Left kidney (tissue), 1 donor: ENCODE measurements at regions not wholly inside any gene's neighbourhood (a gene's known extent, or its start where the extent isn't known, plus 50 kb on each side); places are given as distances from the start of the nearest gene placed in this dataset.

Source experiments
- DNase-seq: peaks from one replicate; pipeline ENCODE4 v3.0.0-alpha.2; 2013

GRCh38 chr18:10057894-10058791 is 144.3 kb downstream of the VAPA start:
- no peak for DNase-seq

- no peak for DNase-seq
Observed at GRCh38 chr18:10059610-10060468, 146.0 kb downstream of the VAPA start.

- DNase-seq = no peak
Observed at GRCh38 chr18:10060469-10060782, 146.6 kb downstream of the VAPA start.

GRCh38 chr18:10060841-10061240 is 147.0 kb downstream of the VAPA start:
- DNase-seq = no peak

GRCh38 chr18:10061566-10062140 is 147.8 kb downstream of the VAPA start:
- DNase-seq = no peak

- DNase-seq = no peak
Observed at GRCh38 chr18:10062302-10063300, 148.8 kb downstream of the VAPA start.

- DNase-seq = no peak
Observed at GRCh38 chr18:10063489-10063888, 149.7 kb downstream of the VAPA start.

GRCh38 chr18:10064267-10064666 is 150.5 kb downstream of the VAPA start:
- no peak for DNase-seq

- DNase-seq = no peak
Observed at GRCh38 chr18:10065296-10065695, 151.5 kb downstream of the VAPA start.

- DNase-seq = no peak
Observed at GRCh38 chr18:10067670-10068659, 154.1 kb downstream of the VAPA start.

- no peak for DNase-seq
Observed at GRCh38 chr18:10068766-10069567, 155.2 kb downstream of the VAPA start.

GRCh38 chr18:10070561-10071000 is 156.8 kb downstream of the VAPA start:
- no peak for DNase-seq

- DNase-seq = no peak
Observed at GRCh38 chr18:10072671-10073175, 158.9 kb downstream of the VAPA start.

- no peak for DNase-seq
Observed at GRCh38 chr18:10074110-10074509, 160.3 kb downstream of the VAPA start.

- no peak for DNase-seq
Observed at GRCh38 chr18:10074728-10075127, 160.9 kb downstream of the VAPA start.

- DNase-seq = no peak
Observed at GRCh38 chr18:10076502-10077030, 162.8 kb downstream of the VAPA start.

GRCh38 chr18:10077986-10078385 is 164.2 kb downstream of the VAPA start:
- no peak for DNase-seq

GRCh38 chr18:10080372-10080771 is 166.6 kb downstream of the VAPA start:
- no peak for DNase-seq

GRCh38 chr18:10081492-10081891 is 167.7 kb downstream of the VAPA start:
- no peak for DNase-seq
